BJ (cell line): ENCODE measurements at regions not wholly inside any gene's neighbourhood (a gene's known extent, or its start where the extent isn't known, plus 50 kb on each side); places are given as distances from the start of the nearest gene placed in this dataset.

Source experiments
- CTCF ChIA-PET: fragments of 350-600 bp; formaldehyde crosslinking; extraction: SDS; loops from one replicate; lab custom pipeline; 2021; ENCODE audit warnings: antibody characterized with exemption, inconsistent platforms; lab: Yijun Ruan, JAX
- POLR2A ChIA-PET: fragments of 300-600 bp; sonication (Branson Sonifier 250); formaldehyde crosslinking; extraction: SDS; loops from one replicate; lab custom pipeline; 2021; ENCODE audit warnings: antibody characterized with exemption; lab: Charles Lee
- DNase-seq: peaks from one replicate; pipeline ENCODE4 v3.0.0-alpha.2; 2011; ENCODE audit warnings: low read depth
- H3K27me3 ChIP-seq: 2 replicates; pipeline ENCODE4 v1.6.0; 2011; ENCODE audit warnings: low read length; ENCODE audit not compliant: control insufficient read depth, insufficient read depth
- H3K36me3 ChIP-seq: 2 replicates; pipeline ENCODE4 v1.5.1; 2011; ENCODE audit warnings: low read length; ENCODE audit not compliant: control insufficient read depth, insufficient read depth
- H3K4me3 ChIP-seq: 2 replicates; pipeline ENCODE4 v1.5.1; 2011; ENCODE audit warnings: low read depth, mild to moderate bottlenecking, control low read depth, low read length
- TF ChIP-seq, protein P1 (sequence below): IDR thresholded peaks from 2 replicates; pipeline ENCODE4 v1.5.1; 2011; ENCODE audit warnings: low read depth, mild to moderate bottlenecking, control low read depth, inconsistent platforms, low read length, moderate library complexity; ENCODE audit not compliant: insufficient read depth

DNA sequence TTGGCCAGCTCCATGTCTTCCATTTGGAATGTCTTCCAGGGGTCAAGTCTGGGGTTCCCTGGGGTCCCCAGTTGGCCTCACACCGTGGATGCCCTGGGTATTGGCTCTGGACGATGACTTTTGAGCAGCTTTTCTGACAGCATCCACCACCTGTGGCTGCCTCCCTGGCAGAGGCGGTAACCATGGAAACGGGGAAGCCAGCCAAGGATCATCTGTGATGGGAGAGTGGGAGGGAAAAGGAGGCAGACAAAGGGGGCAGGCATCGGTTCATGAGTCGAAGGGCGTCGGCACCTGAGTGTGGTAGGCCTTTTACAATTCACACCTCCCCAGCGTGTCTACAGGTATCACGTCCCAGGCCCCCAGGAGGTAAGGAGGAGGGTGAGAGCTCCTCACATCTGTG lies 152.2 kb downstream of the ASMT start:
- H3K36me3 ChIP-seq, result no peaks in the 10 kb centered on the region
- ChIA-PET POLR2A (no interaction called here), CTCF (no interaction called here)
- TF ChIP-seq, protein P1, sequence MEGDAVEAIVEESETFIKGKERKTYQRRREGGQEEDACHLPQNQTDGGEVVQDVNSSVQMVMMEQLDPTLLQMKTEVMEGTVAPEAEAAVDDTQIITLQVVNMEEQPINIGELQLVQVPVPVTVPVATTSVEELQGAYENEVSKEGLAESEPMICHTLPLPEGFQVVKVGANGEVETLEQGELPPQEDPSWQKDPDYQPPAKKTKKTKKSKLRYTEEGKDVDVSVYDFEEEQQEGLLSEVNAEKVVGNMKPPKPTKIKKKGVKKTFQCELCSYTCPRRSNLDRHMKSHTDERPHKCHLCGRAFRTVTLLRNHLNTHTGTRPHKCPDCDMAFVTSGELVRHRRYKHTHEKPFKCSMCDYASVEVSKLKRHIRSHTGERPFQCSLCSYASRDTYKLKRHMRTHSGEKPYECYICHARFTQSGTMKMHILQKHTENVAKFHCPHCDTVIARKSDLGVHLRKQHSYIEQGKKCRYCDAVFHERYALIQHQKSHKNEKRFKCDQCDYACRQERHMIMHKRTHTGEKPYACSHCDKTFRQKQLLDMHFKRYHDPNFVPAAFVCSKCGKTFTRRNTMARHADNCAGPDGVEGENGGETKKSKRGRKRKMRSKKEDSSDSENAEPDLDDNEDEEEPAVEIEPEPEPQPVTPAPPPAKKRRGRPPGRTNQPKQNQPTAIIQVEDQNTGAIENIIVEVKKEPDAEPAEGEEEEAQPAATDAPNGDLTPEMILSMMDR, result no peak
- H3K27me3 ChIP-seq, result no peaks in the 10 kb centered on the region
- H3K4me3 ChIP-seq, result no peak overlapping the region
- no peak for DNase-seq

DNA sequence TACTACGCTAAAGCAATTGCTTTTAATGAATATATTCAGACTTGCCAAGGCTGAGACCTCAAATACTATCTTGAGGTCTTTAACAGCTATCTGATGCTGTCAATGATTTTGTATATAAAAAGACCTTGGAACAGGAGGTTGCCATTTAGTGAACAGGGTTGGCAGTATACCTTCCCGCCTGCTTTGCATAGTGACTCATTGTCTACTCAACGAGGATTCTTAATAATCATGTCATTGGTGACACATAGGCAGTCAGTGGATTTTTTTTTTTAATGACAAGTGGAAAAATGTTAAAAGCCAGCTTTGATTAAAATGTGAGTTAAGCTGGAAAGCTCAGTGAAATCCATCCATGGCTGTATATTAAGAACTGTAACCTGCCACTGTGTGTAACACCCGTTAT lies 164.0 kb downstream of the ASMT start:
- H3K4me3 ChIP-seq, result no peak overlapping the region
- no peaks in the 10 kb centered on the region for H3K27me3 ChIP-seq
- no peak for DNase-seq
- TF ChIP-seq, protein P1, result no peak
- no peaks in the 10 kb centered on the region for H3K36me3 ChIP-seq
- CTCF ChIA-PET, result no interaction called here
- POLR2A ChIA-PET, result no interaction called here

DNA sequence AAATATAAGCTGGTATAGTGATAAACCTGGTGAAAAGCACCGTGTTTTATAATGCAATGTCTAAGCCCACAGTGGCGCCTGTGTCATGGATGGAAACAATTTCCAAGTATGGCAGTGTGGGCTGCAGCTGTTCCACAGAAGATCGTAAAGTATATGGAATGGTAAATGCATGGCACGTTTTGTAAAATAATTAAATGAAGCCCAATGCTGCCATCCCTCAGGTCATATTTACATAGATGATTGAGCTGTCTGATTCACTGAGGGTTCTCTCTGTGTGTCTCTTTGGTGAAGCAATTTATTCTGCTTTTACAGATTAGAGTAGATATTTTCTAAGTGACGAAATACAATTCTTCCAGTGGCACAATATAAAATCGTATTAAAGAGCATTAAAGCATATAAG lies 164.8 kb downstream of the ASMT start:
- TF ChIP-seq, protein P1, result no peak
- ChIA-PET POLR2A (no interaction called here), CTCF (no interaction called here)
- Histone ChIP-seq H3K4me3 (no peak overlapping the region), H3K36me3 (no peaks in the 10 kb centered on the region), H3K27me3 (no peaks in the 10 kb centered on the region)
- DNase-seq, result no peak

DNA sequence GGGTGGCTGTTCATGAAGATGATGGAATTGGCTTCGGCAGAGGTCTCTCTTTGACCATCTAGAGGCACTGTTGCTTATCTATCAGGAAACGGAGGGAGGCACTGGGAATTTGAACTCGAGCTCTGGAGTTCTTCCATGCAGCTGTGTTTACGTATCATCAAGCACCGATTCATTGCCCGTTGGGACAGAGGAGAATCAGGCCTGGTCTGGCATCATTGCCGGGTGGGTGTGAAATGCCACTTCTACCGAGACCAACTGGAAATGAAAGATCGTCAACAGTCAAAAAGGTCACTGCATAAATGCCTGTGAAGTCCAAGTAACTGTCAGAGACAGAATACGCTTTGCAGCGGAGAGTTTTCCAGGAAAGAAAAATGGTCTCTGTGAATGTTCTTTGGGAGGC lies 166.9 kb downstream of the ASMT start:
- TF ChIP-seq, protein P1, result no peak
- Histone ChIP-seq H3K4me3 (no peak overlapping the region), H3K36me3 (no peaks in the 10 kb centered on the region), H3K27me3 (no peaks in the 10 kb centered on the region)
- no peak for DNase-seq
- ChIA-PET CTCF (no interaction called here), POLR2A (no interaction called here)

DNA sequence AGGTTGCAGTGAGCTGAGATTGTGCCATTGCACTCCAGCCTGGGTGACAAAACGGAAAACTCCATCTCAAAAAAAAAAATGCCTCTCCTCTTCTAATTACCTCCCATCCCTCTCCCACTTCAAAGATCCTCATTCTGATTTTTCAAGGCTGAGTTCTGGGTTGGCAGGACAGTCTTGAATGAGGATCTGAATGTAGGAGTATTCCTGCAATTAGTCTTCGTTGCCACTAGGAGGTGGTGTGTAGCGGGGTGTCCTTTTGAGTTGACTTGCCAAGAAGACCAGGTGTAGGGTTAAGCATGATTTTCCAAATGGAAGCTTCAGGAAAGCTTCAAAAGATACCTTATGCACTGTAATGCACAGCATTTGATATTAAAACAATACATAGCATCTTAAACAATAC lies 169.9 kb downstream of the ASMT start:
- no peak for DNase-seq
- POLR2A ChIA-PET, result no interaction called here
- CTCF ChIA-PET, result no interaction called here
- TF ChIP-seq, protein P1, result no peak
- Histone ChIP-seq H3K27me3 (no peaks in the 10 kb centered on the region), H3K36me3 (no peaks in the 10 kb centered on the region), H3K4me3 (no peak overlapping the region)
